LNCAP (cell line): ENCODE measurements at regions not wholly inside any gene's neighbourhood (a gene's known extent, or its start where the extent isn't known, plus 50 kb on each side); places are given as distances from the start of the nearest gene placed in this dataset.

ENCODE experiments used
- CTCF ChIP-seq: fragments of 450-650 bp; IDR thresholded peaks from 2 replicates; pipeline ENCODE4 v1.5.1; 2017; ENCODE audit warnings: mild to moderate bottlenecking

GRCh38 chr14:98962118-98962517, 309.9 kb downstream of the BCL11B start:
- TF ChIP-seq CTCF = no peak

- TF ChIP-seq CTCF = no peak
Observed at GRCh38 chr14:98963610-98964009, 308.4 kb downstream of the BCL11B start.

- TF ChIP-seq CTCF = no peak
Observed at GRCh38 chr14:98964171-98964570, 307.8 kb downstream of the BCL11B start.

- TF ChIP-seq CTCF = no peak
Observed at GRCh38 chr14:98965076-98965475, 306.9 kb downstream of the BCL11B start.

GRCh38 chr14:98966016-98966415, 306.0 kb downstream of the BCL11B start:
- TF ChIP-seq CTCF = no peak

GRCh38 chr14:98966475-98967162, 305.4 kb downstream of the BCL11B start:
- TF ChIP-seq CTCF = no peak

GRCh38 chr14:98974113-98974512, 297.9 kb downstream of the BCL11B start:
- no peak for TF ChIP-seq CTCF

GRCh38 chr14:98976271-98976670, 295.7 kb downstream of the BCL11B start:
- TF ChIP-seq CTCF = no peak
